Neural crest cell (in vitro differentiated cells): ENCODE measurements at regions not wholly inside any gene's neighbourhood (a gene's known extent, or its start where the extent isn't known, plus 50 kb on each side); places are given as distances from the start of the nearest gene placed in this dataset.
A peak's percentile ranks its signal among the peaks of the same experiment; 100 is the strongest.

Experiments used
- DNase-seq: peaks from one replicate; pipeline ENCODE4 v3.0.0; 2021; ENCODE audit warnings: low read depth, mixed read lengths, low spot score
- H3K27ac Mint-ChIP-seq: one replicate; pipeline ENCODE4 v1.8.0; 2021; ENCODE audit warnings: mild to moderate bottlenecking, mixed read lengths; ENCODE audit not compliant: unreplicated experiment
- H3K27me3 Mint-ChIP-seq: 2 replicates; pipeline ENCODE4 v1.8.0; 2021; ENCODE audit warnings: low read depth, mild to moderate bottlenecking, mixed read lengths
- H3K36me3 Mint-ChIP-seq: 2 replicates; pipeline ENCODE4 v1.8.0; 2021; ENCODE audit warnings: low read depth, mild to moderate bottlenecking, mixed read lengths
- H3K4me1 Mint-ChIP-seq: 2 replicates; pipeline ENCODE4 v1.8.0; 2021; ENCODE audit warnings: mixed read lengths
- H3K4me3 Mint-ChIP-seq: one replicate; pipeline ENCODE4 v1.8.0; 2021; ENCODE audit warnings: mild to moderate bottlenecking, mixed read lengths
- H3K9me3 Mint-ChIP-seq: 2 replicates; pipeline ENCODE4 v1.8.0; 2021; ENCODE audit warnings: mixed read lengths
- CTCF ChIP-seq: fragments of 200-600 bp; sonication (generic); conservative IDR thresholded peaks from 2 replicates; pipeline ENCODE4 v1.5.0; 2021; ENCODE audit warnings: antibody characterized with exemption, mild to moderate bottlenecking

- Mint-ChIP-seq H3K36me3 (no peaks in the 10 kb centered on the region), H3K4me3 (no peak overlapping the region), H3K27me3 (peaks cover 3% of the 10 kb centered on the region), H3K4me1 (peaks cover 7% of the 10 kb centered on the region), H3K27ac (peak overlapping the region; percentile 15), H3K9me3 (no peaks in the 10 kb centered on the region)
- DNase-seq, result no peak
- TF ChIP-seq CTCF, result no peak
Observed at GRCh38 chr15:38626443-38627050, 61.9 kb upstream of the RASGRP1 start.

- no peak for DNase-seq
- H3K9me3 Mint-ChIP-seq, result no peaks in the 10 kb centered on the region
- peaks cover 7% of the 10 kb centered on the region for H3K4me1 Mint-ChIP-seq
- H3K27me3 Mint-ChIP-seq, result no peaks in the 10 kb centered on the region
- no peaks in the 10 kb centered on the region for H3K36me3 Mint-ChIP-seq
- no peak overlapping the region for H3K27ac Mint-ChIP-seq
- H3K4me3 Mint-ChIP-seq, result no peak overlapping the region
- no peak for TF ChIP-seq CTCF
Observed at GRCh38 chr15:38627689-38628277, 63.2 kb upstream of the RASGRP1 start.

GRCh38 chr15:38631119-38632075 lies 66.8 kb upstream of the RASGRP1 start:
- H3K9me3 Mint-ChIP-seq, result no peaks in the 10 kb centered on the region
- H3K4me1 Mint-ChIP-seq, result peaks cover 21% of the 10 kb centered on the region
- no peak overlapping the region for H3K27ac Mint-ChIP-seq
- TF ChIP-seq CTCF, result no peak
- no peak overlapping the region for H3K4me3 Mint-ChIP-seq
- no peak for DNase-seq
- H3K27me3 Mint-ChIP-seq, result no peaks in the 10 kb centered on the region
- H3K36me3 Mint-ChIP-seq, result no peaks in the 10 kb centered on the region

- DNase-seq, result no peak
- H3K4me3 Mint-ChIP-seq, result no peak overlapping the region
- H3K27ac Mint-ChIP-seq, result no peak overlapping the region
- no peaks in the 10 kb centered on the region for H3K9me3 Mint-ChIP-seq
- no peaks in the 10 kb centered on the region for H3K36me3 Mint-ChIP-seq
- H3K4me1 Mint-ChIP-seq, result peaks cover 17% of the 10 kb centered on the region
- H3K27me3 Mint-ChIP-seq, result no peaks in the 10 kb centered on the region
- TF ChIP-seq CTCF, result no peak
Observed at GRCh38 chr15:38635170-38635569, 70.6 kb upstream of the RASGRP1 start.

- H3K27me3 Mint-ChIP-seq, result no peaks in the 10 kb centered on the region
- peaks cover 3% of the 10 kb centered on the region for H3K9me3 Mint-ChIP-seq
- DNase-seq, result no peak
- no peaks in the 10 kb centered on the region for H3K36me3 Mint-ChIP-seq
- H3K27ac Mint-ChIP-seq, result no peak overlapping the region
- H3K4me3 Mint-ChIP-seq, result no peak overlapping the region
- H3K4me1 Mint-ChIP-seq, result peaks cover 17% of the 10 kb centered on the region
- no peak for TF ChIP-seq CTCF
Observed at GRCh38 chr15:38636597-38636996, 72.0 kb upstream of the RASGRP1 start.
